Activated CD8-positive, alpha-beta memory T cell treated with anti-CD3 and anti-CD28 coated beads, Interleukin-2, amount 10 ng/mL, durations not matched to agents 7 days and 5 days (primary cell): ENCODE measurements at regions not wholly inside any gene's neighbourhood (a gene's known extent, or its start where the extent isn't known, plus 50 kb on each side); places are given as distances from the start of the nearest gene placed in this dataset.

ENCODE experiments used
- ATAC-seq: fragments of 150-1000 bp; cut with Tn5 transposase; one replicate; pipeline ENCODE4 v1.10.0; 2021; ENCODE audit warnings: moderate library complexity
- CTCF ChIA-PET: fragments of 350-600 bp; sonication (Branson Sonifier 250); formaldehyde crosslinking; loops from one replicate; lab custom pipeline; 2021; ENCODE audit warnings: antibody characterized with exemption; lab: Charles Lee
- DNase-seq: peaks from one replicate; pipeline ENCODE4 v3.0.0-alpha.2; 2020
- H3K27ac Mint-ChIP-seq: one replicate; pipeline ENCODE4 v1.8.0; 2021; ENCODE audit warnings: mild to moderate bottlenecking, mixed read lengths
- H3K27me3 Mint-ChIP-seq: one replicate; pipeline ENCODE4 v1.8.0; 2021; ENCODE audit warnings: mixed read lengths
- H3K36me3 Mint-ChIP-seq: one replicate; pipeline ENCODE4 v1.8.0; 2021; ENCODE audit warnings: mild to moderate bottlenecking, mixed read lengths
- H3K4me1 Mint-ChIP-seq: one replicate; pipeline ENCODE4 v1.8.0; 2021; ENCODE audit warnings: mixed read lengths
- H3K4me3 Mint-ChIP-seq: one replicate; pipeline ENCODE4 v1.8.0; 2021; ENCODE audit warnings: mild to moderate bottlenecking, moderate library complexity, mixed read lengths
- H3K9me3 Mint-ChIP-seq: one replicate; pipeline ENCODE4 v1.8.0; 2022; ENCODE audit warnings: low read depth, mixed read lengths

- DNase-seq (no peak), ATAC-seq (no peak)
- H3K27ac Mint-ChIP-seq: no peak overlapping the region
- H3K4me1 Mint-ChIP-seq: peaks cover 3% of the 10 kb centered on the region
- H3K27me3 Mint-ChIP-seq: peaks cover 12% of the 10 kb centered on the region
- no peaks in the 10 kb centered on the region for H3K9me3 Mint-ChIP-seq
- CTCF ChIA-PET: interaction anchor here (1.5 kb wide), 1 partner anchor 15 kb away, joined by 3 read pairs; no protein-coding TSS in a partner anchor
- H3K4me3 Mint-ChIP-seq: no peak overlapping the region
- H3K36me3 Mint-ChIP-seq: no peaks in the 10 kb centered on the region
Observed at GRCh38 chr6:165835410-165835851, 172.4 kb upstream of the PDE10A start.

DNA sequence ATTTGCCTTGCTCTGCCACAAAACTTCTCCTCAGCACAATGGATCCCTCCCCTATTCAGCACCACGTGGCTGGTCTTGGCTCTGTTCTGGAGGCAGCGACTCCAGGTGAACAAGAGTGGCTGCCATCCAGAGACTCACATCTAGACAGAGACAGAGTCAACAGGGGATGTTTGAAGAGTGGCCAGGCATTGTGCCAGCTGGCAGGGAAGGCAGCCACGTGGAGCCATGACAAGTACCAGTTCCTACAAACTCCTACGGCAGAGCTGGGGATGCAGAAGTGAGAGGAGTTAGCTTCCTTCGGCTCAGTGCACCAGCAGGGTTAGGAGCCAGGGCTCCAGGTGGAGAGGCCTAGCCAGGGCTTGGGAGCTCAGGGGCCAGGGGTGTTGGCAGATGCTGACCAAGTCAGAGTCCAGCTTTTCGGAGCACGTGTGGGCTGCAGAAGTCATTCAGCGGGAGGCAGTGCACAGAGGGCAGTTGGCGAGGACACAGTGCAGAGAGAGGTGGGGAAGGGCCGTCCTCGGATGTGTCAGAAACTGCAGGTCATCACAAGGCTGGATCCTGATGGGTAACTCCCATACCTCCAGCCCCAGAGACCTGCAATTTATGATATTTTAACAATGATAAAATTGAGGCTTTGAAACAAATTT, 171.7 kb upstream of the PDE10A start:
- no peak overlapping the region for H3K4me3 Mint-ChIP-seq
- H3K4me1 Mint-ChIP-seq: peaks cover 3% of the 10 kb centered on the region
- CTCF ChIA-PET: interaction anchor here (1.5 kb wide), 1 partner anchor 16 kb away, joined by 3 read pairs; no protein-coding TSS in a partner anchor
- H3K9me3 Mint-ChIP-seq: no peaks in the 10 kb centered on the region
- no peak overlapping the region for H3K27ac Mint-ChIP-seq
- peaks cover 12% of the 10 kb centered on the region for H3K27me3 Mint-ChIP-seq
- no peak for DNase-seq
- no peaks in the 10 kb centered on the region for H3K36me3 Mint-ChIP-seq
- no peak for ATAC-seq

- no peak for DNase-seq
- H3K4me1 Mint-ChIP-seq: peaks cover 3% of the 10 kb centered on the region
- CTCF ChIA-PET: no interaction called here
- H3K4me3 Mint-ChIP-seq: no peak overlapping the region
- H3K36me3 Mint-ChIP-seq: no peaks in the 10 kb centered on the region
- no peaks in the 10 kb centered on the region for H3K9me3 Mint-ChIP-seq
- peaks cover 12% of the 10 kb centered on the region for H3K27me3 Mint-ChIP-seq
- ATAC-seq: no peak
- no peak overlapping the region for H3K27ac Mint-ChIP-seq
Observed at GRCh38 chr6:165833355-165833754, 170.3 kb upstream of the PDE10A start.

GRCh38 chr6:165831812-165832510, 168.9 kb upstream of the PDE10A start:
- peaks cover 12% of the 10 kb centered on the region for H3K27me3 Mint-ChIP-seq
- no peaks in the 10 kb centered on the region for H3K36me3 Mint-ChIP-seq
- no peak overlapping the region for H3K27ac Mint-ChIP-seq
- no peak overlapping the region for H3K4me3 Mint-ChIP-seq
- no peaks in the 10 kb centered on the region for H3K9me3 Mint-ChIP-seq
- CTCF ChIA-PET: no interaction called here
- DNase-seq (no peak), ATAC-seq (no peak)
- H3K4me1 Mint-ChIP-seq: peaks cover 3% of the 10 kb centered on the region

DNA sequence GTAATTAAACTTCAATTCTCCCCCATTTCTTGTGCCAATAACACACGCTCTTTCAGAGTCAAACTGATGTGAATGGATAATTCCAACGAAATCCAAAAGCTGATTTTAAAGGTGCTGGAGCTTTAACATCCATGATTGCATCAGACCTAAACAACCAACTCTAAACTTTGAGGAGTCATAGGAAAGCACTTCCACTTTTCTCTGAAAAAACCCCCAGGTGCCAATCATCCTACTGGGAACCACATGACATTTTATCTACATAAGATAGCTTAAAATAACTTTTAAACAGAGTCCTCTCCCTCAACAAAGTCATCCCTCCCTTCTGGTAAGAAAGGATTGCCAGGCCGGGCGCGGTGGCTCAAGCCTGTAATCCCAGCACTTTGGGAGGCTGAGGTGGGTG, 167.7 kb upstream of the PDE10A start:
- no peaks in the 10 kb centered on the region for H3K9me3 Mint-ChIP-seq
- H3K36me3 Mint-ChIP-seq: no peaks in the 10 kb centered on the region

DNA sequence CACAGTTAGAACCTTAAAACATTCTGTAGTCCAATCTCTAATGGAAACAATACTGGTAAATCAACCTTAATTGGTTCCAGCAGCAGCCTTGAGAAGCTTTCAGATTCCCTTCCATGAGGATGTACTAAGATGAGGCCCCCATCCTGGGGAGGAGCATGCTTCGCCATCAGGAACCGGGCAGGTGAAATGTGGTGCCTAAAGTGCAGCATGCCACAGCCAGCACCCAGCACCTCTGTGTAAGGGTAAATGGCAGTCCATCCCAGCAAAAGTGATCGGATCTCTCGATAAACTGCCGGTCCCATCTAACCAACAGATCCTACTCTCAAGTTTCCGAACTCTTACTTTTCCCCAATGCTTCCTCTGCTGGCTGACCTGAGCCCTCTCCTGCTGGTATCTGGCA, 166.3 kb upstream of the PDE10A start:
- CTCF ChIA-PET: no interaction called here
- ATAC-seq: no peak

More for the DNA sequence above, 167.7 kb upstream of the PDE10A start:
- Mint-ChIP-seq H3K4me3 (no peak overlapping the region), H3K4me1 (peaks cover 3% of the 10 kb centered on the region), H3K27ac (no peak overlapping the region), H3K27me3 (peaks cover 12% of the 10 kb centered on the region)
- DNase-seq (no peak), ATAC-seq (no peak)
- CTCF ChIA-PET: no interaction called here

GRCh38 chr6:165827190-165827518, 164.1 kb upstream of the PDE10A start:
- CTCF ChIA-PET: no interaction called here
- DNase-seq (no peak), ATAC-seq (no peak)
- Mint-ChIP-seq H3K4me3 (no peak overlapping the region), H3K4me1 (peaks cover 3% of the 10 kb centered on the region), H3K9me3 (no peaks in the 10 kb centered on the region), H3K27me3 (peaks cover 2% of the 10 kb centered on the region), H3K27ac (no peak overlapping the region), H3K36me3 (no peaks in the 10 kb centered on the region)

More for the DNA sequence above, 166.3 kb upstream of the PDE10A start:
- peaks cover 8% of the 10 kb centered on the region for H3K27me3 Mint-ChIP-seq
- H3K9me3 Mint-ChIP-seq: no peaks in the 10 kb centered on the region
- H3K36me3 Mint-ChIP-seq: no peaks in the 10 kb centered on the region
- H3K4me3 Mint-ChIP-seq: no peak overlapping the region
- H3K27ac Mint-ChIP-seq: no peak overlapping the region
- DNase-seq: no peak
- peaks cover 3% of the 10 kb centered on the region for H3K4me1 Mint-ChIP-seq

GRCh38 chr6:165826487-165827189, 163.6 kb upstream of the PDE10A start:
- peaks cover under 1% of the 10 kb centered on the region for H3K27me3 Mint-ChIP-seq
- H3K4me1 Mint-ChIP-seq: no peaks in the 10 kb centered on the region
- no peaks in the 10 kb centered on the region for H3K36me3 Mint-ChIP-seq
- no peaks in the 10 kb centered on the region for H3K9me3 Mint-ChIP-seq
- CTCF ChIA-PET: no interaction called here
- no peak overlapping the region for H3K27ac Mint-ChIP-seq
- H3K4me3 Mint-ChIP-seq: no peak overlapping the region
- ATAC-seq (no peak), DNase-seq (no peak)

DNA sequence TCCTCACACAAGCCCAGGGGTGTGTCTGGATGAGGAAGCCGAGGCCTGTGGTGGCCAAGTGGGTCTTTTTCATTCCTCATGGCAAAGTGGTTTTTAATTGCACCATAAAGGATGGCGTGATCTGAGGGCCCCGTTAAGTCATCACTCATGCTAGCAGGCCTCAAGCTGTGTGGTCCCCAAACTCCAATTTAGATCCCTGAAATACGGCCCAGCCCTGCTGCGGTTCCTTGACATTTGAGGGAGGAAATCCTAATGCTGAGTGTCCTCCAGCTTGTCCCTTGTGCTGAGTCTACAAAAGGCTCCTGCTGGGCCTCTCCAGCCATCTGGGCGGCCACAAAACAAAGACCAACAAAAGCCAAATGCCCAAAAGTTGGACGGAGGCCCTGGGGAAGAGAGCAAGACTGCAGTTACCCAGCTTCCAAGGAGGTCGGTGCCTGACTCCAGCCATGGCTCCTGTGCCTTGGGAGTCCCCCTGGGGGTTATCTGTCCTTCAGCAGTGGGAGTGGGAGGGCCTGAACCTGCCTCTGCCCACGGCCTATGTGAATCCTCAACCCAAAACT, 162.3 kb upstream of the PDE10A start:
- ATAC-seq (no peak), DNase-seq (no peak)
- Mint-ChIP-seq H3K27ac (no peak overlapping the region), H3K36me3 (no peaks in the 10 kb centered on the region), H3K27me3 (peaks cover 8% of the 10 kb centered on the region), H3K9me3 (no peaks in the 10 kb centered on the region), H3K4me1 (no peaks in the 10 kb centered on the region), H3K4me3 (no peak overlapping the region)
- CTCF ChIA-PET: no interaction called here

- no peaks in the 10 kb centered on the region for H3K9me3 Mint-ChIP-seq
- H3K4me3 Mint-ChIP-seq: no peak overlapping the region
- no peak for ATAC-seq
- H3K36me3 Mint-ChIP-seq: no peaks in the 10 kb centered on the region
- no peak overlapping the region for H3K27ac Mint-ChIP-seq
- no peaks in the 10 kb centered on the region for H3K4me1 Mint-ChIP-seq
- H3K27me3 Mint-ChIP-seq: peaks cover 20% of the 10 kb centered on the region
- DNase-seq: no peak
- CTCF ChIA-PET: no interaction called here
Observed at GRCh38 chr6:165823609-165824326, 160.7 kb upstream of the PDE10A start.

- no peak overlapping the region for H3K27ac Mint-ChIP-seq
- H3K4me3 Mint-ChIP-seq: no peak overlapping the region
- no peaks in the 10 kb centered on the region for H3K9me3 Mint-ChIP-seq
- H3K4me1 Mint-ChIP-seq: no peaks in the 10 kb centered on the region
- H3K27me3 Mint-ChIP-seq: peaks cover 27% of the 10 kb centered on the region
- no peaks in the 10 kb centered on the region for H3K36me3 Mint-ChIP-seq
- CTCF ChIA-PET: no interaction called here
- ATAC-seq: no peak
- no peak for DNase-seq
Observed at GRCh38 chr6:165822501-165822900, 159.5 kb upstream of the PDE10A start.

GRCh38 chr6:165821754-165822153, 158.7 kb upstream of the PDE10A start:
- DNase-seq: no peak
- Mint-ChIP-seq H3K4me1 (no peaks in the 10 kb centered on the region), H3K36me3 (no peaks in the 10 kb centered on the region), H3K27me3 (peaks cover 27% of the 10 kb centered on the region), H3K4me3 (no peak overlapping the region), H3K27ac (no peak overlapping the region), H3K9me3 (no peaks in the 10 kb centered on the region)
- ATAC-seq: no peak
- CTCF ChIA-PET: no interaction called here

- no peaks in the 10 kb centered on the region for H3K4me1 Mint-ChIP-seq
- no peak for DNase-seq
- no peak overlapping the region for H3K27ac Mint-ChIP-seq
- no peak for ATAC-seq
- no peak overlapping the region for H3K4me3 Mint-ChIP-seq
- no peaks in the 10 kb centered on the region for H3K9me3 Mint-ChIP-seq
- CTCF ChIA-PET: no interaction called here
- H3K27me3 Mint-ChIP-seq: peaks cover 27% of the 10 kb centered on the region
- H3K36me3 Mint-ChIP-seq: no peaks in the 10 kb centered on the region
Observed at GRCh38 chr6:165820934-165821333, 157.9 kb upstream of the PDE10A start.
